NB4 (cell line): ENCODE measurements at regions not wholly inside any gene's neighbourhood (a gene's known extent, or its start where the extent isn't known, plus 50 kb on each side); places are given as distances from the start of the nearest gene placed in this dataset.

ENCODE experiments used
- DNase-seq: peaks from one replicate; pipeline ENCODE4 v3.0.0; 2010; ENCODE audit warnings: low read depth
- H3K4me3 ChIP-seq: one replicate; pipeline ENCODE4 v1.5.1; 2011; ENCODE audit warnings: mild to moderate bottlenecking, low read depth, low read length, moderate library complexity
- CTCF ChIP-seq: IDR thresholded peaks from one replicate; pipeline ENCODE4 v1.5.1; 2012; ENCODE audit warnings: low read depth, low read length
- MYC ChIP-seq: IDR thresholded peaks from 2 replicates; pipeline ENCODE4 v1.6.1; 2011; ENCODE audit warnings: low read depth, low read length
- POLR2A ChIP-seq: IDR thresholded peaks from 2 replicates; pipeline ENCODE4 v1.6.1; 2011; ENCODE audit warnings: mild to moderate bottlenecking; ENCODE audit not compliant: insufficient read length; ENCODE audit errors: extremely low read depth
- TF ChIP-seq, protein P1 (sequence below): IDR thresholded peaks from 2 replicates; pipeline ENCODE4 v1.6.1; 2011; ENCODE audit warnings: low read depth, low read length

DNA sequence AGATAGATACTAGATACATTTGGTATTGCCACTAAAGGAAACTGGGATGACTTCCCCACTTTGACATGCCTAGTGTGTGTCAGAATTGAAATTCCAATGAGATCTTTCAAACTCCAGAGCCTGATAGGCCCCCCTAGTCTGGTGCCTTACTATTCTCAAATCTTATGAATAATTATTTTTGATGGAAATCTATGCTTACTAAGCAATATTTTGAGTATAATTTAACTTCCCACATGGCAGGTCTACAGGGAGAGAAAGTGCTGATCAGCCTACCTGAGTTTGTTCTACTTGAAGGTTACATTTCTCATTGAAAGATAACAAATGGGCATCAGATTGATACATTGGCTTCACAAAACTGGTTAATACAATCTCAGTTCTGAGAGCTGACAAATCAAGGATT is 415.7 kb upstream of the BOD1L1 start:
- no peak for TF ChIP-seq MYC
- no peak for TF ChIP-seq POLR2A
- TF ChIP-seq, protein P1, sequence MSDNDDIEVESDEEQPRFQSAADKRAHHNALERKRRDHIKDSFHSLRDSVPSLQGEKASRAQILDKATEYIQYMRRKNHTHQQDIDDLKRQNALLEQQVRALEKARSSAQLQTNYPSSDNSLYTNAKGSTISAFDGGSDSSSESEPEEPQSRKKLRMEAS = no peak
- TF ChIP-seq CTCF = no peak
- H3K4me3 ChIP-seq = no peak overlapping the region
- DNase-seq = no peak

DNA sequence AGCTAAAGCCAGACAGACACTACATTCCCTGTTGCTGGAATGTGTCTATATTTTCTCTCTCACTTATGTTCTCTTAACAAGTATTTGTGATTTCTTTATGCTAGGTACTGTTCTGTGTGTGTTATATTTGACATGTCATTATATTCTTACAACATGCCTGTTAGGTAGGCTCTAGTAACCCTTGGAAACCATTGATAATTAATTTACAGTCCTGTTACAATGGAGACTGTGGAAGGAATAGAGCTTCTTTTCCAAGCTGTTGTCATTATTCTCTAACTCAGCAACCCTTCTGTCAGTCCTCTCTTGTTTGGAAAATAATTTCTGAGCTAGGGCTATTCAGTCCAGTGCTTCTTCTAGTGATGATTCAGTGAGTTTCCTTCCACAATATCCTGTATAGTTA is 419.1 kb upstream of the BOD1L1 start:
- no peak overlapping the region for H3K4me3 ChIP-seq
- no peak for DNase-seq
- TF ChIP-seq, protein P1 = no peak
- TF ChIP-seq CTCF (no peak), POLR2A (no peak)

DNA sequence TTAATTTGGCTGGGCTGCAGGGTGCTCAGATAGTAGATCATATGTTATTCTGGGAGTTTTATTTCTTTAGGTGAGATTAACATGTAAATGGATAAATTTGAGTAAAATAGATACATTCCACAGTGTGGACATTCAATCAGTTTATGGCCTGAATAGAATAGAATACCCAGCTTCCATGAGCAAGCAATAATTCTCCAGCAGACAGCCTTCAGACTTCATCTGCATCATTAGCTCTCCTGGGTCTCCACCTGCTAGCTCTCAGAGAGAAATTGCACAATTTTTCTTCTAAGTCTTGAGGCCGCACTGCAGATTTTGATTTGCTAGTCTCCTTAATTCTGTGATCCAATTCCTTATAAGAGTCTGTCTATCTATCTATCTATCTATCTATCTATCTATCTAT is 420.3 kb upstream of the BOD1L1 start:
- H3K4me3 ChIP-seq = no peak overlapping the region
- DNase-seq = no peak
- no peak for TF ChIP-seq CTCF

- no peak overlapping the region for H3K4me3 ChIP-seq
- DNase-seq = no peak
- TF ChIP-seq, protein P1 = no peak
- TF ChIP-seq POLR2A (no peak), CTCF (no peak), MYC (no peak)
These were observed 422.4 kb upstream of the BOD1L1 start for GRCh38 chr4:14049946-14050345.

DNA sequence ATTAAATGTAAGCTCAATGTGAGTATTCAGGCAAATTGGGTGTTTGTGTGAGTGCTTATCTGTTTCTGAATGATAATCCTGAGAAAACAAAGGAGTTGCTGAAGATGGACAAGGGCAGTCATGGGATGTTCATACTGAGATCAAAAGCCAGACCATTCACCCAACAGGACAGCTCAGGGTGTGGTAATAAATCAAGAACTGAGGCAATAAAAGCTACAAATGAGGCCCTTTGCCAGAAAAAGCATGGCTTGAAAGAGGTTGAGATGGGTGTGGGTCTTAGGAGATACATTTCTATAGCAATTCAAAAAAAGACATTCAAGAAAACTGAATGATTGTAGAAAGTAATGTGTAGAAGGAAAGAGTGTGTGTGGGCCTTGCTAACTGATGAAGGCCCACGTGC is 425.8 kb upstream of the BOD1L1 start:
- no peak overlapping the region for H3K4me3 ChIP-seq
- TF ChIP-seq POLR2A (no peak), CTCF (no peak), MYC (no peak)
- TF ChIP-seq, protein P1 = no peak
- no peak for DNase-seq

GRCh38 chr4:14054391-14054790 is 426.9 kb upstream of the BOD1L1 start:
- DNase-seq = no peak
- H3K4me3 ChIP-seq = no peak overlapping the region
- no peak for TF ChIP-seq POLR2A
- TF ChIP-seq CTCF = no peak
- no peak for TF ChIP-seq MYC
- TF ChIP-seq, protein P1 = no peak
